HG03135 (cell line): ENCODE measurements at regions not wholly inside any gene's neighbourhood (a gene's known extent, or its start where the extent isn't known, plus 50 kb on each side); places are given as distances from the start of the nearest gene placed in this dataset.

Experiments
- ATAC-seq: cut with Tn5 transposase; IDR thresholded peaks from one replicate; pipeline ENCODE4 v1.9.1; 2021; ENCODE audit warnings: mild to moderate bottlenecking, moderate library complexity; ENCODE audit not compliant: unreplicated experiment

GRCh38 chr2:41920181-41920580 lies 127.6 kb upstream of the PKDCC start:
- ATAC-seq, result no peak

GRCh38 chr2:41920812-41921211 lies 127.0 kb upstream of the PKDCC start:
- ATAC-seq, result no peak

- ATAC-seq, result no peak
These were observed 125.6 kb upstream of the PKDCC start for GRCh38 chr2:41922177-41922576.

- ATAC-seq, result no peak
These were observed 124.5 kb upstream of the PKDCC start for GRCh38 chr2:41923156-41923786.

- ATAC-seq, result no peak
These were observed 123.8 kb upstream of the PKDCC start for GRCh38 chr2:41924024-41924423.

GRCh38 chr2:41924709-41925408 lies 123.0 kb upstream of the PKDCC start:
- ATAC-seq, result no peak

GRCh38 chr2:41925712-41926111 lies 122.1 kb upstream of the PKDCC start:
- no peak for ATAC-seq

- ATAC-seq, result no peak
These were observed 120.9 kb upstream of the PKDCC start for GRCh38 chr2:41926614-41927580.

GRCh38 chr2:41927581-41928264 lies 120.1 kb upstream of the PKDCC start:
- ATAC-seq, result no peak

GRCh38 chr2:41928526-41928925 lies 119.3 kb upstream of the PKDCC start:
- no peak for ATAC-seq

GRCh38 chr2:41930807-41931566 lies 116.8 kb upstream of the PKDCC start:
- ATAC-seq, result no peak

- ATAC-seq, result no peak
These were observed 115.4 kb upstream of the PKDCC start for GRCh38 chr2:41932241-41933045.

GRCh38 chr2:41933046-41933420 lies 114.8 kb upstream of the PKDCC start:
- ATAC-seq, result no peak

- no peak for ATAC-seq
These were observed 114.1 kb upstream of the PKDCC start for GRCh38 chr2:41933585-41934320.

- no peak for ATAC-seq
These were observed 113.4 kb upstream of the PKDCC start for GRCh38 chr2:41934329-41934958.

GRCh38 chr2:41935002-41935401 lies 112.8 kb upstream of the PKDCC start:
- ATAC-seq, result no peak

- ATAC-seq, result no peak
These were observed 112.0 kb upstream of the PKDCC start for GRCh38 chr2:41935825-41936224.

GRCh38 chr2:41936771-41937463 lies 110.9 kb upstream of the PKDCC start:
- ATAC-seq, result no peak
